GM12891 (cell line): ENCODE measurements at regions not wholly inside any gene's neighbourhood (a gene's known extent, or its start where the extent isn't known, plus 50 kb on each side); places are given as distances from the start of the nearest gene placed in this dataset.

ENCODE experiments used
- DNase-seq: peaks from one replicate; pipeline ENCODE4 v3.0.0; 2011; ENCODE audit warnings: low spot score; ENCODE audit not compliant: insufficient read length
- FAIRE-seq: peaks from 2 replicates; lab custom pipeline; 2011; peaks lifted over from hg19 to GRCh38; lab: Jason Lieb, UNC
- PAX5 ChIP-seq: IDR thresholded peaks from 2 replicates; pipeline ENCODE4 v1.6.1; 2011; ENCODE audit warnings: low read length, moderate library complexity, mild to moderate bottlenecking; ENCODE audit not compliant: insufficient read depth, severe bottlenecking
- POLR2A ChIP-seq: IDR thresholded peaks from 2 replicates; pipeline ENCODE4 v1.6.1; 2011; ENCODE audit warnings: low read depth, low read length, control low read depth
- POLR2AphosphoS5 ChIP-seq: IDR thresholded peaks from 2 replicates; pipeline ENCODE4 v1.6.1; 2011; ENCODE audit warnings: low read depth, low read length, control low read depth
- POU2F2 ChIP-seq: IDR thresholded peaks from 2 replicates; pipeline ENCODE4 v1.6.1; 2011; ENCODE audit warnings: low read depth, mild to moderate bottlenecking, control low read depth, low read length, moderate library complexity
- SPI1 ChIP-seq: IDR thresholded peaks from 2 replicates; pipeline ENCODE4 v1.6.1; 2011; ENCODE audit warnings: low read depth, low read length, control low read depth
- TAF1 ChIP-seq: IDR thresholded peaks from 2 replicates; pipeline ENCODE4 v1.6.1; 2011; ENCODE audit warnings: low read depth, low read length, control low read depth

DNA sequence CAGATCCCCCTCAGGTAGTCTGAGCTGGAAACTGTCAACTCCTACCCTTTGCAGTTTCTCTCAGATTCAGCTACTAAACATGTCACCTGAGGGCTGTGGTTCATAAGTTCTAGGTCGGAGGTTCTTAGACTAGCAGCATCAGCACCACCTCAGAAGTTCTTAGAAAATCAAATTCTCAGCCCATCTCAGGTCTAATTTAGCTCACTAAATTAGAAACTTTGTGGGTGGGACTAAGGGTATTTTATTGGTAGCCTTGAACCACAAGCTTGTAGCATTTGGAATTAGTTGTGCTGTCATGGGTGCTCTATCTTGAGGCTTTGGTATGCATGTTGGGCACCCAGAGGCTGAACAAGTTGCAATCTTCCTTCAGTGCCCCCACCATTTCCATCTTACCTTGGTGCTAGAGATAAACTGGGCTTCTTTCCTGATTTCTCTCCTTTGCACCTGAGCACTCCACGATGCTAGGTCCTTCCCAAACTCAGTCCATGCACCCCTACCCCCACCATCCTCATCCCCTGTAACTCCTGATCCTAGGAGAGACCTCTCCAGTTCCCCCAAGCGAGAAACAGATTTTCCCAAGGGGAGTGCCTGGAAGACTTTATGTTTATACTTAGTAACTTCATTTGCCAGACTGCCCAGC, 54.2 kb downstream of the S1PR1 start:
- DNase-seq (no peak), FAIRE-seq (peak; percentile 26)
- no peak for TF ChIP-seq SPI1

DNA sequence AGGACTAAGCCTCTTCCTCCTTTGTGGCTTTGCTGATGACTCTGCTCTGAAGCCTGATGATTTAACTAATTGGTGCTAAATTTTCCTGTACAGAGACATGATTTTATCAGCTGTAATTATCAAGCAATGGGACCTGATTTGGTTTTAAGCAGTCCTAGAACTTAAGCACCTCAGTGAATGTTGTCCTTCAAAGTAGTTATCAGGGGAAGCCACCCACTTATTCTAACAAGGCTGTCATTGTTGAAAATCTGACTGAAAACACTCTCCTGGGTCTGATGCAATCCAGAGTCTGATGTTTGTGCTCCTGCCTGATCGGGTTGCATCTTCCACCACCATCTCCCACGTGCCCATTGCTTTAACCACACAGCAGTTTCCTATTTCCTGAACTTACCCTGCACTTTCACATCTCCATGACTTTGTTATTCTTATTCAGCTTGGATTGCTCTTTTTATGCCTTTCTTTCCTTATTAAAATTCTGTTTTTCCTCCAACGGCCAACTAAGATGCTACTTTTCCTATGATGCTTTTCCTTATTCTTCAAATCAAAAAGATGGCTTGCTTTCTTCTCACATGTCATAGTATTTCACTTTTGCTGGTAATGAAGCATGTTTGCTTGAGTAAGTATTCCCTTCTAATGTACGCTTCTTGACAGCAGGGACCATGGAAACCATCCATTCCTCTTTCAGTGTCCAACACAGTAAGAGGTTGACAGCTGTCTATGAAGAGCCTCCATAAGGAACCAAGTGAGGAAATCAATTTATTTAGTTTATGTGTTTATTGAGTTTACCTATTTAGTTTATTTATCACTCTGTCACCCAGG, 55.0 kb downstream of the S1PR1 start:
- TF ChIP-seq SPI1 (no peak), POU2F2 (0 out of 2 replicates have a peak, but pooled peaks have one; percentile 27)
- FAIRE-seq (peak; percentile 76), DNase-seq (no peak)

DNA sequence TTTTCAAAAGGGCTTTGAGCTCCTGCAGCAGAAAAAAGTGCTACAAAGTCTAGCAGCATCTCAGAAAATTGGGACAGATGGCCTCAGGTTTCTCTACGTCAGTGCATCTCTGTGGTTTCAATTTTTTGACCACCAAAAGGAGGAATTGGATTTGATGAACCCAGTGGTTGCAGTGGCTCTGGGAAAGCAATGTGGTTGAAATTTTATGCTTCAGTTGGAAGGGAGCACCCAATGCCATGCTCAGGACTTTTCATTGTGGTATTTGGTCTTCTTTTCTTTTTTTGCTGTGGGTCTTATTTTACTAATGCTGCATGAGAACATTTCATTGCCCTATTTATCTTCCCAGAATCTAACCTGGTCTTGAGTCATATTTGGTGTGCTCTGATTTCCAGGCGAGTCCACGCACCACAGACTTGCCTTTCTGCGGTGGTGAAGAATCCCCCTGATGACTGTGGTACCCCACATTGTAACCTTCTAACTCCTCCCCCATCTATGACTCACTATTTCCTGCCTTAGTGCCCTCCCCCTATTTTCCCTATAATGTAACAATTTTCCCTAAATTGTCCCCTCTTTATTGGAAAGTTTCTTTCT, 56.7 kb downstream of the S1PR1 start:
- FAIRE-seq (peak; percentile 82), DNase-seq (no peak)

DNA sequence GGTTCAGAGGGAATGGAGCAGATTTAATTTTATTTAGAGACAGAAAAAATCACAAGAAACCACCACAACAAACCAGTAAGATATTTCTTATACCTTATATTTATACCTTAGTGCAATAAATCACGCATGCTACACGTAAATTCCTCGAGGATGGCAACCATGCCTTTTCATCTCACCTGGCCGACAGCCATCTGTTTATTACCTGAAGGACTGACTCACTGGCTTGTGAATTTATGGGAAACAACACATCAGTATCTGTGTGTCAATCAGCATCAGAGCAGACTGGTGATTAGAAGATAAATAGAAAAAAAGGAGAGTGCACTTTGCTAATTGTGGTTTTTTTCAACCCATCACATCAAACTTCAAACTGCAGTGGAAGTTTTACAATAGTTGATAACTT, 58.4 kb downstream of the S1PR1 start:
- FAIRE-seq (no peak), DNase-seq (no peak)
- no peak for TF ChIP-seq TAF1
- TF ChIP-seq SPI1 = no peak
- no peak for TF ChIP-seq POLR2AphosphoS5
- TF ChIP-seq POU2F2 = no peak

More for the DNA sequence above, 56.7 kb downstream of the S1PR1 start:
- TF ChIP-seq PAX5 (peak; percentile 52), POU2F2 (peak; percentile 57), SPI1 (peak; percentile 89), TAF1 (no peak), POLR2A (no peak), POLR2AphosphoS5 (no peak)

DNA sequence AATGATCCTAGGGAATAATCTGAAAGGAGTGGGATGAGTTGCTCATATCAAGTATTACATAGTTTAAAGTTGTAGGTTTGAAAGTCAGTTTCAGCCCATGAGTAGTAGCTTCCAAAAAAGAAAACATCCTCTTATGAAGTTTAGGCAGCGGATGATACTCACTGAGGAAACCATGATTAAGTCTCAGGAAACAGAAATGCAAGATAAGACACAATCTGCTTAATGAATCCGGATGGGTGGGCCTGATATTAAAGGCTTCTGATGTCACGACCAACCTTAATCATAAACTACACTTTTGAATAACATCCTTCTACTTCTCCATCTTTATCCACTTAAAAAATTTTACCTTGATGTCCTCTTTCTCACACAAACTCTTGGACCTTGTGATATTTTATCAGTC, 61.8 kb downstream of the S1PR1 start:
- FAIRE-seq (no peak), DNase-seq (no peak)
- TF ChIP-seq SPI1 = no peak
- TF ChIP-seq TAF1 = no peak

DNA sequence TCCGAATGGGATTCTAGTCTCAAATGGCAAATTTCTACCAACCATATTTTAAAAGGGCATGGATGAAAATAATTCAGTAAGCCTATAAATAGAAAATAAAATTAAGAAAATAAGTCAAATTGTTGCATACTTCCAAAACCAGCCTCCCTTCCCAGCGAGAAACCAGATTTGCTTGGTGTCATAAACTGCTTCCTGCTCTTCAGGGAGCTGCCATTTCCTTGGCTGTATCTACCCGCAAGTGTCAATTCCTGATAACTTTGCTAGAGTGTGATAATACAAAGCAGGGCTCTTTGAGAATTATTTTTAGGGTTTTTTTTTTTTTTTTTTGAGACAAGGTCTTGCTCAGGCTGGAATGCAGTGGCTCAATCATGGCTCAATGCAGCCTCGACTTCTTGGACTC, 62.3 kb downstream of the S1PR1 start:
- TF ChIP-seq POLR2A (no peak), POU2F2 (no peak), POLR2AphosphoS5 (no peak), TAF1 (no peak), PAX5 (no peak), SPI1 (no peak)
- FAIRE-seq (no peak), DNase-seq (no peak)

DNA sequence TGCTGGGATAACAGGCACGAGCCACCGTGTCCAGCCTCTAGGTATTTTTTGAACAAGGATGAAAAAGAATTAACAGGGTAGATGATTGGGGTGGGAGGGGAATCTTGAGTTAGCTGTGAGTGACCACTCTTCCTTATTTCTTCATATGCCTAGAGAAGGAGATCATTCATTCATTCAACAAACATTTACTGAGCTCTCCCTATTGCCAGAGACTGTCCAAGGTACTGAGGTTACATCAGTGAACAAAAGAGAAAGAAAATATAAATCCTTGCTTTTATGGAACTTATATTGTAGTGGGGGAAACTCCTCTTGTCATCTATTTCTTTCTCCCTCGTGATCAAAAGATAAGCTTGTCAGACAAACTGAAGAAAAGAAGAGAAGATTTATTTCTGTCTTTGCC, 62.9 kb downstream of the S1PR1 start:
- no peak for TF ChIP-seq TAF1
- no peak for TF ChIP-seq SPI1
- no peak for TF ChIP-seq PAX5
- TF ChIP-seq POLR2A = no peak
- TF ChIP-seq POLR2AphosphoS5 = no peak
- no peak for TF ChIP-seq POU2F2
- DNase-seq = no peak
- FAIRE-seq = no peak

DNA sequence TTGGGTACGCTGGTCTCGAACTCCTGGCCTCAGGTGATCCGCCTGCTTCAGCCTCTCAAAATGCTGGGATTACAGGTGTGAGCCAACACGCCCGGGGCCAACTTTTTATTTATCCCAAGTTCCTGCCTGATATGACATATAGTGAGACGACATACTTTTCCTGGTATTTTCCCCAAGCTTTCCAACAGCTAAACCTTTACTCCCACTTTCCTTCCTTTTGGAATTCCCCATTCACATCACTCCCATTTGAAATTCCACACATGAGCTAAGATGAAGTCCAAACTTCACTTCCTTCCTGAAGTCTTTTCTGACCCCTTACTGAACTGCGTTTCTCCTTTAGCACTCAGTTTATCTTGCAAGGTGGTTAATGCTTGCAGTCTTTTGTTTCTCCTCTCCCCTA, 64.1 kb downstream of the S1PR1 start:
- DNase-seq (no peak), FAIRE-seq (no peak)
- no peak for TF ChIP-seq POLR2AphosphoS5
- TF ChIP-seq PAX5 = no peak
- no peak for TF ChIP-seq POLR2A
- TF ChIP-seq TAF1 = no peak
- no peak for TF ChIP-seq SPI1
- no peak for TF ChIP-seq POU2F2

DNA sequence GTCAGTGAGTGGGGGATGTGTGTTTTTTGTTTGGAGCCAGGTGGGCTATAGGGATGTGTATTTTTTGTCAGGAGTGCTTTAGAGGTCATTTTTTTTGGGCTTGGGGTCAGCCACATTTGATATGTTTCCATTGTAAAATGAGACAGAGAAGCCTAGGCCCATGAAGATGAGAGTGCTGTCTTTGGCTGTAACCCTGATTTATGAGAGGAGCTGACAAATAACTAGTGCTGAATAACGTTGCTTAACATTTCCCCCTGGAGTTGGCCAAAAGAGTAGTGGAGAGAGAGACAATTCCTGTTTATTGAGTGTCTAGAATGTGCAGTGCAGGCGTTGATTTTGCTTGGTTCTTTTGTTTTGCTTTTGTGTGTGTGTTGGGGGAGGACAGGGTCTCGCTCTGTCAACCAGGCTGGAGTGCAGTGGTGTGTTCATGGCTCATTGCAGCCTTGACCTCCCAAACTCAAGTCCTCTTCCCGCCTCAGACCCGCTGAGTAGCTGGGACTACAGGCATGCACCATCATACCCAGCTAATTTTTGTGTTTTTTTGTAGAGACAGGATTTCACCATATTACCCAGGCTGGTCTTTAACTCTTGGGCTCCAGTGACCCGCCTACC, 64.7 kb downstream of the S1PR1 start:
- no peak for FAIRE-seq
- DNase-seq = no peak
- TF ChIP-seq PAX5 = no peak
- no peak for TF ChIP-seq TAF1
- no peak for TF ChIP-seq POLR2A
- no peak for TF ChIP-seq POLR2AphosphoS5
- TF ChIP-seq POU2F2 = no peak
- TF ChIP-seq SPI1 = no peak
